Breast epithelium (tissue), 3 donors: ENCODE measurements at regions not wholly inside any gene's neighbourhood (a gene's known extent, or its start where the extent isn't known, plus 50 kb on each side); places are given as distances from the start of the nearest gene placed in this dataset.

Experiments
- POLR2A ChIP-seq: fragments of 450-650 bp; IDR thresholded peaks from one replicate; pipeline ENCODE4 v1.6.1; 2016; ENCODE audit warnings: antibody characterized with exemption, mild to moderate bottlenecking, moderate library complexity
- POLR2AphosphoS5 ChIP-seq, 3 donors: sonication (generic); formaldehyde crosslinking; IDR thresholded peaks; one replicate each; pipeline ENCODE4 v1.6.1; 2017; ENCODE audit warnings: antibody characterized with exemption in 3 of 3
- TF ChIP-seq, protein P1 (sequence below), 3 donors: fragments of 450-650 bp; IDR thresholded peaks; one replicate each; pipeline ENCODE4 v1.5.1; 2016 to 2017; ENCODE audit warnings: antibody characterized with exemption in 3 of 3, mild to moderate bottlenecking in 3 of 3, moderate library complexity in 3 of 3

DNA sequence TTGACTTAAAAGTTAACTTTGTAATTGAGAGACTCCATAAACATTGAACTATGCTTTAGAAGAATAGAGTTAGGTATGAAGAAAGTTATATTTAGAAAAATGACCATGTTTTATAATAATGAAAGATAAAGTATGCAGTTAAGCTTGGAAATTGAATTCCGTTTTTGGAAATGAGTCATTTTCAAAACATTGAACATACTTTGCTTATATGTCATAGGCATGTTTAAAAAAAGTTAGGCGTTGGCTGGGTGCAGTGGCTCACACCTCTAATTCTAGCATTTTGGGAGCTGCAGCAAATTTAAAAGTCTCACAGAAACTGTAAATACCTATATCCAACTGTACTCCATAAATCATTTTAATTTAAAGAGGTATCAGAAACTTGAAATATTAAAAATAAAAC, 607.4 kb downstream of the CBLN2 start:
- TF ChIP-seq POLR2A (no peak), POLR2AphosphoS5 (IDR thresholded peaks at IDR 0.05) (no peak)
- TF ChIP-seq, protein P1, sequence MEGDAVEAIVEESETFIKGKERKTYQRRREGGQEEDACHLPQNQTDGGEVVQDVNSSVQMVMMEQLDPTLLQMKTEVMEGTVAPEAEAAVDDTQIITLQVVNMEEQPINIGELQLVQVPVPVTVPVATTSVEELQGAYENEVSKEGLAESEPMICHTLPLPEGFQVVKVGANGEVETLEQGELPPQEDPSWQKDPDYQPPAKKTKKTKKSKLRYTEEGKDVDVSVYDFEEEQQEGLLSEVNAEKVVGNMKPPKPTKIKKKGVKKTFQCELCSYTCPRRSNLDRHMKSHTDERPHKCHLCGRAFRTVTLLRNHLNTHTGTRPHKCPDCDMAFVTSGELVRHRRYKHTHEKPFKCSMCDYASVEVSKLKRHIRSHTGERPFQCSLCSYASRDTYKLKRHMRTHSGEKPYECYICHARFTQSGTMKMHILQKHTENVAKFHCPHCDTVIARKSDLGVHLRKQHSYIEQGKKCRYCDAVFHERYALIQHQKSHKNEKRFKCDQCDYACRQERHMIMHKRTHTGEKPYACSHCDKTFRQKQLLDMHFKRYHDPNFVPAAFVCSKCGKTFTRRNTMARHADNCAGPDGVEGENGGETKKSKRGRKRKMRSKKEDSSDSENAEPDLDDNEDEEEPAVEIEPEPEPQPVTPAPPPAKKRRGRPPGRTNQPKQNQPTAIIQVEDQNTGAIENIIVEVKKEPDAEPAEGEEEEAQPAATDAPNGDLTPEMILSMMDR (IDR thresholded peaks at IDR 0.05), result no peak
